HG03159 (cell line): ENCODE measurements at regions not wholly inside any gene's neighbourhood (a gene's known extent, or its start where the extent isn't known, plus 50 kb on each side); places are given as distances from the start of the nearest gene placed in this dataset.
"Not testable (repeated sequence)": the region's sequence is repeated elsewhere in the genome, so short reads cannot be mapped to it uniquely, and the experiment has no call there.

Experiments used
- ATAC-seq: cut with Tn5 transposase; IDR thresholded peaks from one replicate; pipeline ENCODE4 v1.9.1; 2021; ENCODE audit warnings: mild to moderate bottlenecking, moderate library complexity; ENCODE audit not compliant: unreplicated experiment

DNA sequence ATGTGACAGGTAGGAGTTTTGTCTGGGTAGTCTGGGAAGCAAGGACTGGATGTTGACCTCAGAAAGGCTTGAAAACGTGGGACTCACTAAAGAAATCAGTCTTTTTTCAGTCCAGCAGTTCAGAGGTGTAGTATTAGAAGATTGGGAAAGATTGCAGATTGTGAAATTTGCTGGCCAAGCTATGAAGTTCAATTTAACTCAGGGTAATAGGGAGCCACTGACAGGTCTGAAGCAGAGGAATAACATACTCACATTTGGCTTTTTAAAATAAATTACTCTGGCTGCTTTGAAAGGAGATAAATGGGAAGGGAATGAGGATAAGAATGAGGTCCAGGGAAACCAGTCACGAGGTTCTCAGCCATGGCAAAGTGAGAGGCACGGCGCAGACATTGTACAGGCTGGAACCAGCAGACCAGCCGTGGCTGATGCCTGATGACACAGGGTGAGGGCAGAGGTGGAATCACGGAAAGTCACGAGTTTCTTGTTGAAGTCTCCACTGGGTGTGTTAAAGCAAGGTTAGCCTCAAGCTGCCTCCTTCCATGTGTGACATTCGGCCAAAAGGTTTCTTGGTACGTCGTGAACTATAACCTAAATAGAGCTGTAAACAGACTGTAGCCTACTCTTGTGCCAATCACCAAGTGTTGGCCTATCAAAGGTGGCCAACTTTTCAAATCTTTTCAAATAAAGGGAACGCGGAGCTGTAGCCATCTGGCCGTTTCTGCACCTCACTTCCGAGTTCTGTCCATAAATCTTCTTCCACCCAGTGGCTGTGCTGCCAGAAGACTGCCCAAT is 377.6 kb downstream of the IRS2 start:
- no peak for ATAC-seq

DNA sequence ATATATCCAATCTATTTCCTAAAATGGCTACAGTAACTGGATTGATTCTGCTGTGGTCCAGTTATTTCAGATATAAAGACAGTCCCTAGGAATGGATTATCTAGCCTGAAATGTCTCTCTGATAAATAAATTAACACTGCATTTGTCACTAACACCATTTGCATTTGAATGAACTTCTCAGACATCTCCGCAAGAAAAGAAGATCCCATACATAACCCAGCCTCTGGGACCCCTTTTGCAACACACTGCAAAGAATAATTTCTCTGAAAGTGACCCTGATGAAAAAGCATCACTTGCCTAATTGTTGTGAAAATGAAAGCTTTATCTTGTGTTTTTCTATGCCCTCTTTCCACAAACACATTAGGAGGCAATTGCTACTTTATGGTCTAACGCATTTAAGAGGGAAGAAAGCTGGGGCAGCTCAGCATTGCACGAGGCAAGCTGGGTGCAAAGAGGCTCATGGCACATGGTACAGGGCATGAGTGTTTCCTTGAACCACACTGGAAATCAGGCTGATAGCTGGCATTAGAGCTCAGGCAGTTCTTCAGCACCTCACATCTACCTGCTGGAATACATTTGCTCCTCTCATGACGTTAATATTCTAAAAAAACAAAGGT is 379.9 kb downstream of the IRS2 start:
- ATAC-seq: no peak

DNA sequence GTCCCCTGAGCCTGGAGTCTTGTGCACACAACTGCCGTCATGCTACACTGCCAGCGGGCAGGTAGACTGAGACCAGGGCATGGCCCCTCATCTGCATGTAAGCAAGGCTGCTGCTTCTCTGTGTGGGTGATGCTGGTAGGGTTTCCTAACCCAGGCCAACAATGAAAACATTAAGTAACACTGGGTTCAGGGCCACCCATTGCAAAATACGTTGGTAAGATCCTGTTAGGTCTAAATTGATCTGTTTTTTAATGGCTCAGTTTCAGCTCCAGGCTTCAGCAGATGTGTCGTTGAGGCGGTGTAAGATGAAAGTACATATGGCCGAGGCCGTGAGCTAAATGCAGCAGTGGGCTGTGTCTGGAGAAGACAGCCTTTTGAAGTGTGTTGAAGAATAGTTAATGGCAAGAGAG is 383.4 kb downstream of the IRS2 start:
- no peak for ATAC-seq

DNA sequence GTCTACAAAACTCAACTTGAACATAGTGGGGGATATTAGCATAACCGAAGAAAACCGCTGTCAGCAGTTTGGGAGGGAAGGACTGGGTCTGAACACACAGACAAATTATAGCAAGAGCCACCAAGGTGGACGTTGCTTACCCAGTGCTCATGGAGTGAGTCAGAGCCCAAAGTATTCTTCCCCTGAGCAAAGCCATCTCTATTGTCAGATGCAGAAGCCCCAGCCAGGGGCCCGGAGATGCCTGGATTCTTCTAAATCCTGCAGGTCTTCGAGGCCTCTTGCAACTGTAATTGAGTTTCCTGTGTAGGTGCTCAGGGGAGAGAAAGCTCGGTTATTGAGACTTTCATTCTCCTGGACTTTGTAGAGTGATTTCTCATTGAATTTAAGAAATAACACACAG is 384.5 kb downstream of the IRS2 start:
- no peak for ATAC-seq

DNA sequence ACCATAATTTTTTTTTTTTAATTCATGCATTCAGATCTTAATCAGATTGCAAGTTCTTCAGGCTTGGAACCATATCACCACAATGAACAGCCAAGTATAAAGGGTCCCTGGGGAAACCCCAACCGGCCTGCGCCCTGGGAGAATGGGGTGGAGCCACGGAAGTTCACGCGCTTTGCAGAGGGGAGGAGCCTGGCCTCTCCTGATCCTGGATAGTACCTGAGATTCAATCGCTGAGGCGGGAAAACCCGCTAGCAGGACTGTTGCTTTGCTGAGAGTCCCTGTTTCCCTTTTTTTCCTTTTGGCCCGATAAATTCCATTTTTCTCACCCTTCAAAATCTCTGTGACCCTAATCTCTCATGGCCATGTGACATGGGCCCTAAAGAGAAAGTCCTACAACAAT is 385.1 kb downstream of the IRS2 start:
- no peak for ATAC-seq

DNA sequence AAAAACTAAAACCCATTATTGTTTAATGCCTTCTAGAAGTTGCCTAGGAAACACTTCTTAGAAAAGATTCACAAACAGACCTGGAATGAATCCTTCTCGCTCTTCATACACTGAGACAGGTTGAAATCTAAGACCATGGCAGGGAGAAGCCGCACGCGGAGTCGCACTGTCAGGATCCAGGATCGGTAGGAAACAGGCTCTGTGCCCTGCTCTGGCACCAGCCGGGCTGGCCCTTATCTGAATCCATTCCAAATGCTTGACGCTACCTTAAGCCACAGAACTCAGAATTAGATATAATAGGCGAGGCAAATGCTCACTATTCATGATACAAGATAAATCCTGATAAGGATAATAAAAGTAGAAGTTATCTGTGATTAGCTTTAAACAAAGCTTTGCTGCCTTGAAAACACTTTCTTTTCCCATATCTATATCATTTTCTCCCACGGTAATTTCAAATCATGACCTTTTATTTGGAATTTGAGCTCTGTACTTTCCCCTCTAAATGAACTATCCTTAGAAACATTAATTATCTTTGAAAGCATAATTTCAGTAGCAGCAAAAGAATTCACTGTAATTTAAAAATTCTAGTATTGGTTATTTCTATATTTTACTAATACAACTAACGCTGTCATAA is 385.6 kb downstream of the IRS2 start:
- ATAC-seq: no peak

DNA sequence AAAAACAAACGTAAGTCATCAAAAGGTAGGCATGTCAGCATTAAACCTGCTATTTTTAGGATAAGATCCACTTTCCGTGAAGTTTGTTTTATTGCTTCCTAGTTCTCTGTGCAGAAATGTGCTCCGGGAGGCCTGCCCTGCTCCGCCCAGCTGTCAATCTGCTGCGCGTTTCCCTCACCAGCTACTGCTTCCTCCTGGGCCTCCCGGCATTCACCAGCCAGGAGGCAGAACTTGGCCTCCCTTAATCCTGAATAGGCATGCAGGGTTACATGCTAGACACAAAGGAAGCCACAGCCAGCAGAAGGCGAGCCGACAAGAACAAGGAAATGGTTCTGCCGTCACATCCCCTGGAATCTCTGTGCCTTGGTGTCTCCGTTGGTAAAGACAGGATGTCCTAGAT is 386.2 kb downstream of the IRS2 start:
- no peak for ATAC-seq

DNA sequence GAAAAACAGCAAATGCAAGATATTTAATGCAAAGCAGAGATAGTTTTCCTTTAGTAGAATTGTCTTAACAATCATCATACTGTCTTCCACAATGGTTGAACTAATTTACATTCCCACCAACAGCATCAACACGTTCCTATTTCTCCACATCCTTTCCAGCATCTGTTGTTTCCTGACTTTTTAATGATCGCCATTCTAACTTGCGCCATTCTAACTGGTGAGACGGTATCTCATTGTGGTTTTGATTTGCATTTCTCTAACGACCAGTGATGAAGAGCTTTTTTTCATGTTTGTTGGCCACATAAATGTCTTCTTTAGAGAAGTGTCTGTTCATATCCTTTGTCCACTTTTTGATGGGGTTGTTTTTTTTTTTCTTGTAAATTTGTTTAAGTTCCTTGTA is 388.3 kb downstream of the IRS2 start:
- ATAC-seq: not testable (repeated sequence)

DNA sequence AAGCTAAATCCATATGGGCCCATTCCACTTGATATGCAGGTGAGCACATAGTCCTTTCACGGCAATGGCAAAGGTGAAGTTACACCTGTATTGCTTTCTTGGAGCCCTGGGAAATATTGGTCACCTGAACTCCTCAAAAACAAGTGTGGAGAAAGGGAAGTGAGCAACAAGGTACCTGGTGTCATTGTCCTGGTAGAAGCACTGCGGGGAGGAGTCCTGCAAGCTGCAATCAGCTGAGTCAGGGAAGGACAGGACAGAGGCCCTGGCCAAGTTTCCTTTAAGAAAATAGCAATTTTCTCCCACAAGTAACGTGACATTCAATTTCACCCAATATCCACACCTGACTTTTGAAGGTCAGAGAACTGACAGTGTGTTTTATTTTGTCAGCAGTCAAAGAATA is 389.1 kb downstream of the IRS2 start:
- no peak for ATAC-seq

DNA sequence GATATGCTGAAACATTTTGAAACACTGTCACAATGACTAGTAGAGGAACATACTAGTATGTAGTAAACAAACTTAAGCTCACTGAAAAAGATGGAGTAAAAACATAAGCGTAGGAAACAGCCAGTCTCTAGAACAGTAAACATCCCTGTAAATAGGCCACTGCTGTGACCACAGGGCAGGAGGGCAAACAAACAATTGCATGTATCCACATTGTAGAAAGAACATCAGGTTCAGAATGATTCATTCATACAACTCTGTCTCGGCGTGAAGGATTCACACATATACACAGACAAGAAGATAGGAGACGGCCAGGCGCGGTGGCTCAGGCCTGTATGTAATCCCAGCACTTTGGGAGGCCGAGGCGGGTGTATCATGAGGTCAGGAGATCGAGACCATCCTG is 390.1 kb downstream of the IRS2 start:
- no peak for ATAC-seq

DNA sequence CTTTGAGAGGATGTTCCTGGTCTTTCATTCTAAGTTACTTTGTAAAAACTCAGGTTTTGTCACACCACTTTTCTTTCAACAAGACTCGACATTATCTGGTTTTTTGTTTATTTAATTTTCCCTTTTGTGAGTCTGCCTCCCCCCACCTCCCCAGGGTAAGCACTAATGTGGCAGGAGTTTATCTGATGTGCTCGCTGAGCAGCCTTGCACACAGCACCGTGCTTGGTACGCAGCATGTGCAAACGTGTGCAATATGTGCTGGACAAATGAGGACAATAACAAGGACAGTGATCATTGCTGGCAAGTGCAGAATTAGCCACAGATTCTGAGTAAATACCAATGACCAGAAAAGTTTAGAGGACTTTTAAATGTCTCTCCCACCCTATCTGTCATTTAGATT is 391.4 kb downstream of the IRS2 start:
- ATAC-seq: no peak

DNA sequence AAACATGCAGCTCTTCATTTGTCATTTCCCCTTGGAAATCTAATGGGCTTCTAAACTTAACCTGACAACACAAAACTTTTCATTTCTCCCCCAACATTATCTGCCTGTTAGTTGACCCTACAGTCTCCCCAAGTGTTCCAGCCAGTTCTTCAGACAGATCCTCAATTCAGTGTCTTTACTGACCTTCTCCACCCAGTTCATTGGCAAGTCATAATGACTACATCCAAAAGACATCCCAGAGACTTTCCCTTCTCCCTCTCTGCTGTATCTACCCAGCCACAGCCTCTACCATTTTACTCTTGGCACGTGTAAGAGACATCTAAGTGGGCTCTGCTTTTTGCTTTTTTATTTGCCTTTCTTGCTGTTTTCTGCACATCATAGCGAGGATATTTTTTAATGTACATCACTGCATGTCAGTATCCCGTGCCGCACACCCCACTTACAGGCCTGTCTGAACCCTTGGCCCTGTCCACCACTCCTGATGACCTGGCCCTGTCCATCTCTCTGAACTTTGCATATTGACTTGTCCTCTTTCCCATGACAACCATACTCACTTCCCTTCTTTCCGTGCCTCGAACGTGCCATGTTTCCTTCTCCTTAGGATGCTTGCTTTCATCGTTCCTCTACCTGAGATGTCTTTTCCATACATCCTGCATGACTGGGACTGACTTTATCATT is 391.9 kb downstream of the IRS2 start:
- no peak for ATAC-seq

DNA sequence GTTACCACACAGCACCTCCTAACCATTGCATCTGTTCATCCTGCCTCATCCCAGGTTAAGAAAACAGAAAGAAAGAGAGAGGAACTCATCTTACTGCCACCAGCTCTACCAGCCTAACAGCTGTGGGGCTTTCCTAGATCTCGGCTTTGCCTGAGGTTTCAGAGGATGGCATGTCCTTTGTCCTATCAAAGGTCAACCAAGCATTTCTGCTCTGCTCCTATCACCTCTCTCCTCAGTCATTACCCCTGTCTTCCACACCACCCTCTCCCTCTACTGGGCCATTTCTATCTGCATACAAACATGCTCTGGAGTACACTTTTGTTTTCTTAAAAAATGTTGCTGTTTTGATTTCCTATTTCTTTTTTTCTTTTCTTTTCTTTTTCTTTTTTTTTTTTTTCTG is 393.3 kb downstream of the IRS2 start:
- ATAC-seq: no peak

DNA sequence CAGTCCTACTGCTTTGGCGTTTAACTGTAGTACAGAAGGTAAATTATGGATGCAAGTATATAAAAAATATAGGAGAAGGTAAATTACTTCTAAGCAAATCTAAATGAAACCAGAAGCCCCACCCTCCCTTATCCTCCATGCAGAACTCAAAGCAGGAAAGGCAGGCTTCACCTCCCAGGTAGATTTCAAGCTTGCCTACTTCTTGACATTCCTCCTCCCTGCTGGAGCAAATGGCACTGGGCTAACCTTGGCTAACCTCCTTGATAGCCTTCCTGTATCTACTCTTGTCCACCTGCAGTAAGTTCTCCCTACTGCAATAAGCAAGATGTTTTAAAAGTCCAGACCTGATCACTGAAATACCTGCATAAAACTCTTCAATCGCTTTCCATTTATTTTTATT is 396.0 kb downstream of the IRS2 start:
- ATAC-seq: no peak

DNA sequence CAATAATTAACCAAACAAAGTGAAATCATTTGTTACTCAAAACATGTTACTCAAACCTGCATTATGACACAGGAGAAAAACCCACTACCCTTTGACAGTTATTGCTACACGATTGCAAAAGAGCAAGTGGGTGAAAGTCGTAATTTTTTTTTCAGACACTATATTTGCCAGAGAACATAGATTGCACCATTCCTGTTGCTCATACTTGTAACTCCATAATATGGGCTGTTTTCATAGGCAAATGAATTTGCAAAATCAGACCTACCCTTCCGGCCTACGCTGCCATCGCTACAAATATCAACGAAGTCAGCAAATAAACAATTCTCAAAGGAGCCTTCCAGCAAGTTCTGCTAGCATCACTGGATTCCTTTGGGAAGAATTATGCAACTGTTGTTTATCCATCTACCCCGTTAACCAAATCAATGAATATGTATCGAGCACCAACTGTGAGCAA is 396.5 kb downstream of the IRS2 start:
- ATAC-seq: no peak

DNA sequence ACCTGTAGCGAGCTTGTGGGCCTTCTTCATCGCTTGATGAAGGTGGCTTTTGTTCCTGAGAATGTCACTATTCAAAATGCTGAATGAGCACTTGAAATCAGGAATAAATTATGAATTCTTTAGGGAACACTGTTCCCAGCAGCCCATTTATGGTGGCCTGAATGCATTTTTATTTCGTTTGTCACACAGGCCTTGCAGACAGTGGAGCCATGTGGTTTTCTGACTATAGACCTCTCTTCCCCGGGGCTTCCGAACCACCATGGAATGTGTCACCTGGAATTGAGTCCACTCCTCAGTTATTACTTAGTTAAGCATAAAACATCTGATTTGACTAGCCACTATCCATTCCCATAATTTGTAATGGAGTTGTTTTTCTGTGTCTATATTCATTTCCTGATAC is 396.9 kb downstream of the IRS2 start:
- ATAC-seq: no peak

DNA sequence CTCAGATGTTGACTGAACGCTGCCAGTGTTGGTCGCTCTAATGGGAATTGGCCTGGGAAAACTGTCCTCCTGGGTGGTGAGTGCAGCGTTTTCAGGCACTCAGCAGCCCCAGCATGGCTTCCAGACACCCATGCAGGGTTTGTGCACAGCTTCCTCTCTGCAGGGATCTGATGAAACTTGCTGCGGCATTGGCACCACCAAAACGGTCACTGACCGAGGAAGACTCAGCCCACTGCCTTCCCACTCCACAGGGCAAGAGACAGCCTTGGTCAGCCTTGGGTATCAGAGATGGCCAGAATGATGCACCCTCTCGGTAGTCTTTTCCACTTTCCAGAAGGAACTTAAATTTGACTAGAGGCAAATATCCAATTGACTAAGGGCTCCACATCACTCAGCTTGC is 398.9 kb downstream of the IRS2 start:
- ATAC-seq: no peak

DNA sequence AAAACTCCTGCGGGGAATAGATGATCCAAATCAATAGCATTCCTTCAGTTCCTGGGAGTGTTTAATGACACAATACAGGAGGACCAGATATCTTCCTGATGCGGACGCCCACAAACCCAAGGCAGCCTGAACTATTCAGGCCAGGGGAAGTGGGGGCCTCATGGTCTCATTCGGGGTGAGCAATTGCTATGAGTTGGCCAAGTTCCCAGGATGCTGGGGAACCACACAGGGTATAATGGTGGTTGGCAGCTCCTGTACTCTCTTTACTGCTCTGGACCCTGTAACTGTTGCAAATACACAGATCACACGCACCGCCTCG is 401.2 kb downstream of the IRS2 start:
- no peak for ATAC-seq

DNA sequence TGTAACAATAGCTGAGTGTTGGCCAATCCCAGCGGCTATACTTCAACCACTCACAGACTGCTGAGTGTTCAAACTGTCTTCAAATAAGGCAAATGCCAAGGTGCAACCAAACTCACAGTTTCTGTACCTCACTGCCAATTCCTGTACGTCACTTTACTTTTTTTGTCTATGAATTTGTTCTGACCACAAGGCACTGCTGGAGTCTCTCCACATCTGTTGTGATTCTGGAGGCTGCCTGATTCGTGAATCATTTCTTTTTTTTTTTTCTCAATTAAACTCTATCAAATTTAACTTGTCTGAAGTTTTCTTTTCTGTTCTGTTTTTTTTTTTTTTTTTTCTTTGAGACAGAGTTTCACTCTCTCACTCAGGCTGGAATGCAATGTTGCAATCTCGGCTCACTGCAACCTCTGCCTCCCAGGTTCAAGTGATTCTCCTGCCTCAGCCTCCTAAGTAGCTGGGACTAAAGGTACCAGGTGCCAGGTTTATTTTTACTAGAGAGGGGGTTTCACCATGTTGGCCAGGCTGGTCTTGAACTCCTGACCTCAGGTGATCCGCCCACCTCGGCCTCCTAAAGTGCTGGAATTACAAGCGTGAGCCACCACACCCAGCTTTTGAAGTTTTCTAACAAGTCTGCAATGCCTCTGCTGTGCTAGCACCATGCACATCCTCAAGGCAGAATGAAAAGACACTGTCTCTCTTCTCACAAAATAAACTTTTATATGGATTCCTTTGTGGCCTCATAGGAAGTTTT is 401.7 kb downstream of the IRS2 start:
- no peak for ATAC-seq

DNA sequence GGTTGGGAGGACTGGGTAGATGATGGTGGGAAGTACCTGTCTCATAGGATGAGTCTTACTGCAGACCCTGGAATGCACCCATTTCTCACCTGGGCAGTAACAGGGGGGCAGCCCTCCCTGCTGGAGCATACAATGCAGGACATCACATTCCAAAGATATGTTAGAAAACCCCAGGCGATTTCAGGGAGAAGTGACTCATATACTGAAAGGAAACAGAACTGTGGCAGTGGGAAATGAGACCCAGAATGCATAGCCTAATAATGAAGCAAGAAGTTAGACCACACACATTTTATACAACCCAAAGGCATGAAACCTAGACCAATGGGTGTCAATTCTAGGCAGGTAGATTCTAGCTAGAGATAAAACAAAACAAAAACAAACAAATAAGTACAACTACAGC is 402.7 kb downstream of the IRS2 start:
- ATAC-seq: no peak

DNA sequence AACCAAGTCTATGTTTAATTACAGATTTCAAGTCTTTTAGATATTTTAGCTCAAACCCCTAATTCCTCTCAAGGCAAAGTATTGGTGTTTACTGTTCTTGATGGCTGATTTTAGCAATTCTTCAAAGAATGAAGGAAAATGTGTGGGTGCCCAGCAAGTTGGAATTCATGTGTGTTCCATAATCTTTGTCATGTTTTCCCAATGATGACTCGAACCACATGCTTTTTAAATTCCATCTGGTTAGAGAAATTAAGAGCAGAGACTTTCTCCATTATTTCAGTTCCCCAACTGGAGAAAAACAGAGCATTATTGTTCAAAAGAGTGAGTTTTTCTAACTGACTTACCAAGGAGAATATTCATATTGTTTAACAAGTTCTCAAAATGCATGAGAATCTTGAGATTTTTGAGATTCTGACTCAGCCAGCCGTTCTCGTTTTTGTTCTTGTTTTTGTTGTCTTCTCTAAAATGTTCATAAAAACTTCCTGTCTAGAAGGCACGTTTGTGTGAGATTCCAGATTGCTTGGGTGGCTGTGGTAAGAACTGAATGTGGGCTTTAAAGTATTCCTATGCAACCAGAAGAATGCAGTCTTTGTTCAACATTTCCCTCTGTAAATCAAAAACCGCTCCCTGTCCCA is 404.7 kb downstream of the IRS2 start:
- ATAC-seq: no peak
